Skeletal muscle satellite cell (primary cell): ENCODE measurements at regions not wholly inside any gene's neighbourhood (a gene's known extent, or its start where the extent isn't known, plus 50 kb on each side); places are given as distances from the start of the nearest gene placed in this dataset.
"Not testable (repeated sequence)": the region's sequence is repeated elsewhere in the genome, so short reads cannot be mapped to it uniquely, and the experiment has no call there.

Source experiments
- H3K27me3 ChIP-seq: 2 replicates; pipeline ENCODE4 v1.7.0; 2013; ENCODE audit warnings: low read length; ENCODE audit not compliant: control insufficient read depth, insufficient read depth
- H3K36me3 ChIP-seq: 2 replicates; pipeline ENCODE4 v1.7.0; 2013; ENCODE audit warnings: mild to moderate bottlenecking, control low read depth, low read length; ENCODE audit not compliant: insufficient read depth
- H3K4me1 ChIP-seq: 2 replicates; pipeline ENCODE4 v1.7.0; 2013; ENCODE audit warnings: low read length; ENCODE audit not compliant: control insufficient read depth, insufficient read depth
- H3K4me2 ChIP-seq: 2 replicates; pipeline ENCODE4 v1.7.0; 2013; ENCODE audit warnings: mild to moderate bottlenecking, low read length
- H3K4me3 ChIP-seq: 2 replicates; pipeline ENCODE4 v1.7.0; 2013; ENCODE audit warnings: low read length
- H3K9ac ChIP-seq: 2 replicates; pipeline ENCODE4 v1.7.0; 2013; ENCODE audit warnings: mild to moderate bottlenecking, low read depth, low read length, moderate library complexity
- H3K9me3 ChIP-seq: replicated peaks from 2 replicates; pipeline ENCODE4 v1.7.0; 2013; ENCODE audit warnings: mild to moderate bottlenecking, control low read depth, low read length

DNA sequence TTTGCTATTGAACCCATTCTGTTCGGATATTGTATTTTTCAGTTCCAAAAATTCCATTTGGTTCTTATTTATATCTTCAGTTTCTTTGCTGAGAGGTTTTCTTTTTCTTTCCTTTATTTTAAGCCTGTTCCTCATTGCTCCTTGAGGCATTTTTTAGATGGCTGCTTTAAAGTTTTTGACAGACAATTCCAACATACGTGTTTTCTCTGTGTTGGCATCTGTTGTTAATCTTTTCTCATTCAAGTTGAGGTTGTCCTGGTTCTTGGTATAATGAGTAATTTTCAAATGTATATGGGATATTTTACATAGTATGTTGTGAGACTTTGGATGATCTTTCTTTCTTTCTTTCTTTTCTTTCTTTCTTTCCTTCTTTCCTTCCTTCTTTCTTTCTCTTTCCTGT lies 1078.0 kb upstream of the CELF2 start:
- Histone ChIP-seq H3K27me3 (no peaks in the 10 kb centered on the region), H3K9me3 (no peaks in the 10 kb centered on the region), H3K9ac (no peak overlapping the region), H3K4me2 (no peak overlapping the region), H3K4me1 (no peaks in the 10 kb centered on the region), H3K4me3 (no peak overlapping the region), H3K36me3 (no peaks in the 10 kb centered on the region)

DNA sequence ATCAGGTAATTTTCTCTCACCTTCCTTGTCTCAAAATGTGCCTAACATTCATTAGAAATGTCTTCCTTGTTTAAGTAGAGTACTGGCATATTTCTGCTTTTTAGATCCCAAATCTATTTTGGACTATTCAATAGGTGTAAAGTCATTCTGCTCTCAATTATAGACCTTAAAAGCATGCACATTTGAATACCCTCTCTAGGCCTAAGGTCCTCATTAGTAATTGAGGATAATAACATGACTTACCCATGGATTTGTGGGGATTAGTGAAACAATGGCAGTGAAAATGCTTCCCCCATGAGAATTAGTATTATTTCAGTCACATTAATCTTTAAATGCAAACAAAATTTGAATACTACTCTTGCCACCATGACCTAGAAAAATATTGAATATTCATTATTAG lies 1073.0 kb upstream of the CELF2 start:
- Histone ChIP-seq H3K27me3 (no peaks in the 10 kb centered on the region), H3K4me1 (no peaks in the 10 kb centered on the region), H3K9me3 (no peaks in the 10 kb centered on the region), H3K4me3 (no peak overlapping the region), H3K9ac (no peak overlapping the region), H3K36me3 (no peaks in the 10 kb centered on the region), H3K4me2 (no peak overlapping the region)

DNA sequence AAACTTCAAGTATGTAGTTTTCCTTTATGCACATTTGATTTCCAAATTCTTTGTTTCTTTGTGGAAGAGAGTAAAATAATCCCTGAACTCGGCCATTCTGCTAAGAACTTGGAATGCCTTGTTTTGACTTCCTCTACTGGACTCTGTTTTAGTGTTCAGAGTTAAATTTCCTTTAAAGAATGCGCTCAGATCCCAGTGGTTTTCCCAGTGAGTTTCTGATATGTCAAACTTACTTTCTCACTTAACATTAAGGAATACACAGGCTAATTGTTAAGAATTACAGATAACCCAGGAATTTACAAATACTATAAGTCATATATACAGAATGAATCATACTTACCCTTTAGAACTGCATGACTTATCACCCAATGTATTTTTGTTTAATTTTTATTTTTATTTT lies 1067.6 kb upstream of the CELF2 start:
- H3K4me1 ChIP-seq = no peaks in the 10 kb centered on the region
- H3K9ac ChIP-seq = no peak overlapping the region
- H3K36me3 ChIP-seq = no peaks in the 10 kb centered on the region
- no peaks in the 10 kb centered on the region for H3K9me3 ChIP-seq
- H3K27me3 ChIP-seq = no peaks in the 10 kb centered on the region
- no peak overlapping the region for H3K4me2 ChIP-seq
- no peak overlapping the region for H3K4me3 ChIP-seq

DNA sequence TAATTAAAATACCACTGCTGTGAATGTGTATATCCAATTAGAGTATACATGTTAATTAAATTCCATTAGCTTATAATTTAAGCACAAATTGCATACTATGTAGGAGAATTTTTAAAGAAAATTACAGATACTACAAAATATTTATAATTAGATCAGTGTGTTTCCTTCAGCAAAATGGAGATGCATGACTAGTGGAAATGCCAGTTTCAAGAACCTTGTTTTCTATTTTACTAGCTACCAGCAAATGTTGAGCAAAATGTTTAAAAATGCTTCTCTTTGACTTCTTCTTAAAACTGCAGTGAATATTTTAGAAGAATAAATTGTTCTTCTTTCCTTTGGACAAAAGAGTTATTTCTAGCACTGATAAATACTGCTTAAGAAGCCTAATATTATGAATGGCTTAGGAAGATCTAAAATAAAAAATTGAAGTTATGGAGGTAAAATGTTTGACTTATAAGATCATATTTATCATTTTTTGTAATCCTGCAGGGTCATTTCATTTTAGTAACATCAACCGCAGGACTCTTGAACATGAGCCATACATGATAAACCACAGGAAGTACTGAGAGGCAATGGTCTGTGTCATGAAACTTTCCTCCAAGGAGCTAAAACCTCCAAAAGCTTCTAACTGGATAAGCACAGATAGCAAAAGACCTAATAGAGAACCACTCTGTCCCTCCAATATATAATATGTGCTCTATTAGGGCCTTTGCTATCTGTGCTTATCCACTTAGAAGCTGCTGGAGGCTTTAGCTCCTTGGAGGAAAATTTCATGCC lies 1066.0 kb upstream of the CELF2 start:
- Histone ChIP-seq H3K4me3 (no peak overlapping the region), H3K4me1 (no peaks in the 10 kb centered on the region), H3K27me3 (no peaks in the 10 kb centered on the region), H3K36me3 (no peaks in the 10 kb centered on the region), H3K9me3 (no peaks in the 10 kb centered on the region), H3K4me2 (no peak overlapping the region), H3K9ac (no peak overlapping the region)

DNA sequence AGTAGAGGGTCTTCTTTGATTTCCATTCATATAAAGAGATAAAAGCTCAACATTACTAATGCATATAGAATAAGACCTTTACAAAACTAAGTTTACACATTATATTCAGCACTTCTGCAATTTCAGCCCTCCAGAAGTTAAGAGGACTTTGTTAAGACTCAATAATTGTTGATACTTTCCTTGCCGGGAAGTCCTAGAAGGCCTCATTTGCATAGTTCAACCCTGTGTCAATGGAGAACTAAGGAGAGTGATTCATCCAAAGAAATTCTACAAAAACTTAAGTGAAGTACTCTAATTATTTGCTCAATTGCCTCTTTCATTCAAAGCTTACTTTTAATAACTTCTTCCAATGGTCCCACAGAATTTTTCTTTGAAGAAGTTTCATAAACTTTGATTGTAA lies 1060.3 kb upstream of the CELF2 start:
- no peaks in the 10 kb centered on the region for H3K4me1 ChIP-seq
- no peaks in the 10 kb centered on the region for H3K36me3 ChIP-seq
- H3K9me3 ChIP-seq = no peaks in the 10 kb centered on the region
- no peaks in the 10 kb centered on the region for H3K27me3 ChIP-seq
- no peak overlapping the region for H3K4me2 ChIP-seq
- no peak overlapping the region for H3K4me3 ChIP-seq
- no peak overlapping the region for H3K9ac ChIP-seq

DNA sequence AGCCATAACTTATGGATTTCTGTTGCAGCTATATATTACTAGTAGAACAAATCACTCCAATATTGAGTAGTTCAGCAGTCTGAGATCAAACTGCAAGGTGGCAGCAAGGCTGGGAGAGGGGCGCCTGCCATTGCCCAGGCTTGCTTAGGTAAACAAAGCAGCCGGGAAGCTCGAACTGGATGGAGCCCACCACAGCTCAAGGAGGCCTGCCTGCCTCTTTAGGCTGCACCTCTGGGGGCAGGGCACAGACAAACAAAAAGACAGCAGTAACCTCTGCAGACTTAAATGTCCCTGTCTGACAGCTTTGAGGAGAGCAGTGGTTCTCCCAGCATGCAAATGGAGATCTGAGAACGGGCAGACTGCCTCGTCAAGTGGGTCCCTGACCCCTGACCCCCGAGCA lies 1059.8 kb upstream of the CELF2 start:
- H3K4me2 ChIP-seq, H3K36me3 ChIP-seq, H3K4me1 ChIP-seq, H3K27me3 ChIP-seq, H3K9ac ChIP-seq, H3K9me3 ChIP-seq, H3K4me3 ChIP-seq: not testable (repeated sequence)

DNA sequence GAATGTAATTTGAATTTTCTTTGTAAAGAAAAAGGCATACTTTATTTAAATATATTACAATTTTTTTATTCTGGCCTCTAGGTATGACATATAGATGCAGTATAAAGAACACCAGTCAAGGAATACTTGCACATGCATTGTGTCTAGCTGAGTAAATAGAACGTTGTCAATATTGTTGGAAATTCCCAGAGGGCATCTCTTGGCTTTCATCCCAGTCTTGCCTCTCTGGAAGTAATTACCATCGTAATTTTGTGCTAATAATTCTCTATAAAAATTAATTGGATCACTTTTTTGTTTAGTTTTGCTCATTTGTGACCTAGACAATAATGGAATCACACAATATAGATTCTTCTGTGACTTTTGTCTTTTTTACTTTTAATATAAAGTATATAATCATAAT lies 1052.3 kb upstream of the CELF2 start:
- Histone ChIP-seq H3K4me1 (no peaks in the 10 kb centered on the region), H3K4me2 (no peak overlapping the region), H3K9me3 (no peaks in the 10 kb centered on the region)

DNA sequence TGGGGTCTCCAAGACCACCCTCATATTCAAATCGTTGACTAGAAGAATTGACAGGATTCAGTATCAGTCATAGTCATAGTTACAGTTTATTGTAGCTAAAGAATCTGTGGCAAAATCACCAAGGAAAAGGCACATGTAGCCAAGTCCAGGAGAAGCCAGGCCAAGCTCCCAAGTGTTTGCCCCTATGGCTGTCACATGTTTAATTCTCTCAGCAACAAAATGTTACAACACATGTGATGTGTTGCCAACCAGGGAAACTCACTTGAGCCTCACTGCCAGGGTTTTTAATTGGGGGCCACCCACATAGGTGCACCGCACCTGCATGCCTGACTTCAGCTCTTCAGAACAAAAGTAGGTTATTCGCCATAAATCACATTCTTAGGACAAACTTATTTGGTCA lies 1030.9 kb upstream of the CELF2 start:
- no peaks in the 10 kb centered on the region for H3K36me3 ChIP-seq
- H3K27me3 ChIP-seq = no peaks in the 10 kb centered on the region
- no peak overlapping the region for H3K4me2 ChIP-seq
- no peak overlapping the region for H3K4me3 ChIP-seq
- no peaks in the 10 kb centered on the region for H3K4me1 ChIP-seq
- H3K9ac ChIP-seq = no peak overlapping the region
- H3K9me3 ChIP-seq = no peaks in the 10 kb centered on the region

More for the DNA sequence above, 1052.3 kb upstream of the CELF2 start:
- no peak overlapping the region for H3K9ac ChIP-seq
- no peak overlapping the region for H3K4me3 ChIP-seq
- no peaks in the 10 kb centered on the region for H3K36me3 ChIP-seq
- H3K27me3 ChIP-seq = no peaks in the 10 kb centered on the region

DNA sequence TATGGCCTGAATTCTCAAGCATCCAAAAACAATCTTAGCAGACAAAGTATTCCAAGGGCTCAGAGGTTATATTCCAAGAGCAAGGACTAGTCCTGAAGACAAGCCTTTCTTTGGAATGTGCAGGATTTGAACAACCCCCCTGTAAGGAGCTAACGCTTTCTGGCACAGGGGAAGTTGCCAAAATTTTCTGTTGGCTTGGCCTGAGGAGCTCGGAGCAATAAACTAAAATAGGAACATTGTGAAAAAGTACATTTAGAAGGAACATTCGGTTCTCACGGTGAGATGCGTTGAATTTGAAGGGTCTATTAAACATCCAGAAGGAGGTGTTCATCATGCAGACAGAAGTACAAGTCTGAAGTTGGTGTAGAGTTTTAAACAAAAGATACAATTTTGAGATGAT lies 1030.5 kb upstream of the CELF2 start:
- H3K9me3 ChIP-seq = no peaks in the 10 kb centered on the region
- no peak overlapping the region for H3K9ac ChIP-seq
- H3K4me3 ChIP-seq = no peak overlapping the region
- no peaks in the 10 kb centered on the region for H3K27me3 ChIP-seq
- H3K36me3 ChIP-seq = no peaks in the 10 kb centered on the region
- H3K4me1 ChIP-seq = no peaks in the 10 kb centered on the region
- H3K4me2 ChIP-seq = no peak overlapping the region

DNA sequence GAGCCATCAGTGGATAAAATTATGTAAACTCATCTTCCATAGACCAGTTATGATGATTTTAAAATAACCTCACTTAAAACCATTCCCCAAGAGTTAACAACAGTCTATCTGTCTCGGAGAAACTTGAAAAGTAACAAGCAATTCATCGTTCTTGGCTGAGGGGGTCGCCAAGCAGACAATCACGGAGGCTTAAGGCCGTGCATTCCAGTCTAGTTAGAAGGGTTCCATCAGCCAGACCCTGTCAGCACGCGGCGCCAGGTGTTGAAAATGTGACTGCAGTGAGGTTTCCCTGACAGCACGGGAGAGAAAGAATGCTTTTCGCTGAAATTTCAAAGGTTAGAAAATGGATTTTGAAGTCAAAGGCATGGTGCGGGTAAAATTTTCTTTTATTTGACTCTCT lies 1025.0 kb upstream of the CELF2 start:
- H3K9me3 ChIP-seq = no peaks in the 10 kb centered on the region
- no peaks in the 10 kb centered on the region for H3K27me3 ChIP-seq
- H3K9ac ChIP-seq = no peak overlapping the region
- no peaks in the 10 kb centered on the region for H3K4me1 ChIP-seq
- no peak overlapping the region for H3K4me2 ChIP-seq
- H3K36me3 ChIP-seq = no peaks in the 10 kb centered on the region
- no peak overlapping the region for H3K4me3 ChIP-seq

DNA sequence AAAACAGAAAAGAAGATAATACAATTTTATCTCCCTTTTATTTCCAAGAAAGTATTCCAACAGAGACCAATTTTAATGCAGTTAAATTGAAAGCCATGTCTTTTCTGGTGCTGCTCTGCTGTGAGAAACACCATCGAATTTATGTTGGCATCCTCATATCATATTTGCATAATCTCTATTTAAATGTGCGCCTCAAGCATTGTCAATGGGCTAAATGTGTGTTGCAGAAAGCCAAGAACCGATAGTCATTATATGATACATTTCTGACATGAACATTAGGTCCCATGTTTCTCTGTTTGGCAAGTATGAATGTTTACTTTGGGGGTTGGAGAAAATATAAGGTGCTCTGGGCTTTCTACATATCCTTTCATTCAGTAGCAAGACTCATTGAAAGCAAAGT lies 1023.5 kb upstream of the CELF2 start:
- Histone ChIP-seq H3K9me3 (no peaks in the 10 kb centered on the region), H3K4me1 (no peaks in the 10 kb centered on the region), H3K27me3 (no peaks in the 10 kb centered on the region), H3K4me3 (no peak overlapping the region), H3K9ac (no peak overlapping the region), H3K4me2 (no peak overlapping the region), H3K36me3 (no peaks in the 10 kb centered on the region)

DNA sequence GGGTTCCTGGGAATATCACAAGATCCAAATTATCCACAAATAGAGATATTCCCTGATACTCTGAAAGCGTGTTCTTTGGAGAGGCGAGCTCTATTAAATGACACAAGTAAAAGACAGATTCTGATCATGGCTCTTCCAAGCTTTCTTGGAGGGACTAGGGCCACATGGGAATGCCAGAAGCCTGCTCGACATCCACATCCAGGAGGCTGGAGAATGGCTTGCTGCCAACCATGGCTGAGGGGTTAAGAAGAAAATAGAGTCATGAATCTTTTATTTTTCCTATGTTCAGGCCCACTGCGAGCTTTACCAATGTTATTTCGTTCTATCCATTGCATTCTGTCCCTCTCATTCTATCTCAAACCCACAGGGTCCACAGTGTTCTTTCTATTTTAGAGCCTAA lies 1018.0 kb upstream of the CELF2 start:
- Histone ChIP-seq H3K9ac (no peak overlapping the region), H3K9me3 (no peaks in the 10 kb centered on the region), H3K4me3 (no peak overlapping the region), H3K27me3 (no peaks in the 10 kb centered on the region), H3K4me2 (no peak overlapping the region), H3K36me3 (no peaks in the 10 kb centered on the region), H3K4me1 (no peaks in the 10 kb centered on the region)
